Medulla oblongata (tissue), 1 donor: ENCODE measurements at regions not wholly inside any gene's neighbourhood (a gene's known extent, or its start where the extent isn't known, plus 50 kb on each side); places are given as distances from the start of the nearest gene placed in this dataset.
A peak's percentile ranks its signal among the peaks of the same experiment; 100 is the strongest.
"Not testable (repeated sequence)": the region's sequence is repeated elsewhere in the genome, so short reads cannot be mapped to it uniquely, and the experiment has no call there.

Experiments
- DNase-seq: peaks from one replicate; pipeline ENCODE4 v3.0.0-alpha.2; 2015; ENCODE audit errors: extremely low spot score

DNA sequence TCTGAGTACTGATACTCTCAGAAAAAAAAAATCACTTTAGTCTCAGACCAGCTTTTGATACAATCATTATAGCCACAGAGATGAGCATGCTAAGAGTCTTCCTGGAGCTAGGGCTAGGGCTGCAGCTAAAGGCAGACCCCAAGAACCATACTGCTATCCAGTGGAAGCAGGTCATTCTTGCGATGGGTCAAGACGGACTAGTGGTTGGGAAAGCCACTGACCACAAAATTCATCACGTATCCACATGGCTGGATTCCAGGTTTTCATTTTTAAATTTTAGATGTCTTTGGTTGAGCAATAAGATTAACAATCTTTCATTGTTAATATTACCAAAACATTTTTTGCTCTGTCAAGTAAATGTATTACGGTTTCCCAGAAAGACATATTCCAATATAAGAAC is 598.1 kb downstream of the DNAH5 start:
- DNase-seq, result no peak

DNA sequence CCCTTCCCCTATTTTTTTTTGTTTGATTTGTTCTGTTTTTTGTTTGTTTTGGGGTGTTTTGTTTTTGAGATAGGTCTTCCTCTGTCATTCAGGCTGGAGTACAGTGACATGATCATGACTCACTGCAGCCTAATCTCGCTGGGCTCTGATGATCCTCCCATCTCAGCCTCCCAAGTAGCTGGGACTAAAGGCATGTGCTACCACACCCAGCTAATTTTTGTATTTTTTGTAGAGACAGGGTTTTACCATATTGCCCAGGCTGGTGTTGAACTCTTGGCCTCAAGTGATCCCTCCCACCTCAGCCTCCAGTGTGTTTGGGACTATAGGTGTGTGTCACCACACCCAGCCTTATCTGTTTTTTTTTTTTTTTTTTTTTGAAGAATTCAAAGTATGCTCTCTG is 605.4 kb downstream of the DNAH5 start:
- no peak for DNase-seq

DNA sequence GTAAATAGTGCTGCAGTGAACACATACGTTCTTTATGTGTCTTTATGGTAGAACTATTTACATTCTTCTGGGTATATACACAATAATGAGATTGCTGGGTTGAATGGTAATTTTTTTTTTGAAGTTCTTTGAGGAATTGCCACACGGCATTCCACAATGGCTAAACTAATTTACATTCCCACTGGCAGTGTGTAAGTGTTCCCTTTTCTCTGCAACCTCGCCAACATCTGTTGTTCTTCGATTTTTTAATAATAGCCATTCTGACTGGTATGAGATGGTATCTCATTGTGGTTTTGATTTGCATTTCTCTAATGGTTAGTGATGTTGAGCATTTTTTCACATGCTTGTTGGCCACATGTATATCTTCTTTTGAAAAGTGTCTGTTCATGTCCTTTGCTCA is 609.5 kb downstream of the DNAH5 start:
- DNase-seq, result not testable (repeated sequence)

DNA sequence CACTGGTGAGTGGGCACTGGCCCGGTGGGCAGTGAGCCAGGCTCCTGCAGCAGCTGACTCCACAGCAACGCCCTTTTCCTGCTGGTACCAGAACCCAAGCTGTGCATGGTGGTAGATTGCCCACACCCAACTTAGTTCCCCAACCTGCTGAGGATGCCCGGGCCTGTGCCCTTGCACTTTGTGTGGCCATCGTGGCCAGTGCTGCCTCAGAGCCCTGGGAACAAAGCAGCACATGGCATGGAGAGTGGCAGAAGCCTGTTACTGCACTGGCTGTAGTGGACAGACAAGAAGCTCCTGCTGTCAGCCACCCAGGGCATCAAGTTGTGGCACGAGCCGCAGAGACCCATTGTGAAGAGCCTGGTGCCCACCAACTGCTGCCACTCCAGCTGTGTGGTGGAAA is 612.9 kb downstream of the DNAH5 start:
- DNase-seq, result no peak

- DNase-seq, result no peak
These were observed 616.2 kb downstream of the DNAH5 start for GRCh38 chr5:13328316-13328715.

DNA sequence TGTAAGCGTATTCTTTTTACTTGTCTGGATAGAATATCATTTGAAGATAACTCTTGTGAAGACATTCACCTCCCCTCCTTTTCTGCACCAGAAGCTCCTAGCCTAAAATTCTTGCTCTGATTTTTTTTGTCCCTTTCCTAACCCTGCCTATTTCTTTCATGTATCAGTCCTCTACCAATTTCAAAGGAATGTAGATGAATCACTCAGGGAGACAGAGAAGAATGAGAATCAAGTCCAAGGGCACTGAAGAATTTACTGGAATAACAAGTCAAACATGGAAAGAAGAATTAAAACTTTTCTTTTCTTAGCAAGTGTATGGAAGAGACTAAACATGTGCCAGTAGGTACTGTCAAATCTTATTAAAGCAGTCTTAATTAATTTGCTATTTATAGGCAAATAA is 618.7 kb downstream of the DNAH5 start:
- DNase-seq, result no peak

- no peak for DNase-seq
These were observed 621.7 kb downstream of the DNAH5 start for GRCh38 chr5:13322769-13323168.

DNA sequence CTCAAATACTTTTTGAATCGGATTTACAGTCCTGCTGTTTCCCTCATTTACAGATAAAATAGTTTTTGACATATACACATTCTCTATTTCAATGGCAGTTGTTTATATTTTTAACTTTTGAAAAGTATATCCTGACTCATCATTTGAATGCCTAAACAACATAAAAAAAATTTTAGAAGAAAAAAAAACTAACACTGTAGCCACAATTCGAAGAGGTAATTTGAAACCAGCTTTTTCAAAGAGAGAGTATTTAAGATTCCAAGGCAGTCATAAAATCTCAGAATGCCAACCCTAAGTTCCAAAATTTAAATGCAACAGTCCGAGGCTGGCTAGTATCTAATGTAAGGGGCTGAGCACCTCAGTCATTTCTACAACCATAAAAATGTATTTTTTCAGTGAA is 626.8 kb downstream of the DNAH5 start:
- no peak for DNase-seq

- no peak for DNase-seq
These were observed 628.3 kb downstream of the DNAH5 start for GRCh38 chr5:13316176-13316575.

GRCh38 chr5:13307480-13307879 is 637.0 kb downstream of the DNAH5 start:
- DNase-seq, result no peak

DNA sequence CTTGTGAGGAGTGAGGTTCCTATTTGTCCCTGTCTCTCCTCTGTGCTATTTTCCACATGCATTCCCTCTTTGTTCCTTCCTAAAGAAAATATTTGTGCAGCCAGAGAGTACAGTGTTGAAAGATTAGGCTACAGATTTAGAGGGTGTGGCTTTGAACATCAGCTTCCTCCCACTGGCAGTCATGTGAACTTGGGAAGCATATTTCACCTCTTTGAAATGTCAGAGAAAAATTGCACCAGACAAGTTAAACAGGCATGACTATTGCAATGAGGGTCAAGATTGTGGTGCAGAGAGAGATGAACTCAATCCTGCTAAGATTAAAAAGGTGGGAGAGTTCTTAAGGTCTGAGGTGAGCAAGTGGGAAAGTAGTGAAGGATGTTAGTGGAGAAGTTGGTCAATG is 641.0 kb downstream of the DNAH5 start:
- no peak for DNase-seq

- DNase-seq, result no peak
These were observed 665.7 kb downstream of the DNAH5 start for GRCh38 chr5:13278811-13279210.

- no peak for DNase-seq
These were observed 666.3 kb downstream of the DNAH5 start for GRCh38 chr5:13278148-13278547.

- no peak for DNase-seq
These were observed 668.3 kb downstream of the DNAH5 start for GRCh38 chr5:13276156-13276555.

DNA sequence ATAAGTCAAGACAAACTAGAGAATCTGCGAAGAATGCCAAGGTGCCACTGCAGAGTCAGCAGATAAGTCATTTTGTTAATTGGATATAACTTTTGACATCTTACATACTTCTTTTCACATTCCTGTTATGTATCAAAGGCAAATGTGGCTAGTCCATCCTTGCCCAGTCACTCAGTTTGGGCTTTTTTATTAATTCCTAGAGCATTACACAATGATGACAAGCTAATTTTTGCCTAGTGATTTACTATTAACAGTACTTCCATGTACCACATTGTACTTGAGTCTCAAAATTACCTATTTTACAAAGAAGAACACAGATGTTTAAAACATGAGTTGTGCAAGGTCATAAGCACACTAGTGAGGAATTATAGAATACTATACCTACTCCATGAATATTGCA is 680.8 kb downstream of the DNAH5 start:
- DNase-seq, result no peak

- DNase-seq, result no peak
These were observed 691.4 kb downstream of the DNAH5 start for GRCh38 chr5:13253111-13253510.

DNA sequence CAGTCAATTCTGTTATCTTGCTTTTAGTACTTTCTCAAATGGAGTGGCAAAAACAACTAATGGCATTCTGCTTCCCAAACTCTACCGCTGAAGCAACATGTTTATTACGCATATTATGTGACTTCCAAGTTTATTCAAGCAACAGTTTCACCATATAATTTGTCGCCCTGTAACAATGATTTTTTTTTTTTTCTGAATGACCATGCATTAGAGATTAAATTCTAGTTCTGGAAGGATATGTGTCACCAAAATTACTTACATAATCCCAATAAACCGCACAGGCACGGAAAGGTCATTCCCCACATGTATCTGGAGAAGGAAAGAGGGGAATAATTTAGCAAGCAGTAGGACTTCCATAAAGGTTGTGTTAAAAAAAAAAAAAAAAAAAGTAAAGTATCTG is 691.8 kb downstream of the DNAH5 start:
- no peak for DNase-seq

DNA sequence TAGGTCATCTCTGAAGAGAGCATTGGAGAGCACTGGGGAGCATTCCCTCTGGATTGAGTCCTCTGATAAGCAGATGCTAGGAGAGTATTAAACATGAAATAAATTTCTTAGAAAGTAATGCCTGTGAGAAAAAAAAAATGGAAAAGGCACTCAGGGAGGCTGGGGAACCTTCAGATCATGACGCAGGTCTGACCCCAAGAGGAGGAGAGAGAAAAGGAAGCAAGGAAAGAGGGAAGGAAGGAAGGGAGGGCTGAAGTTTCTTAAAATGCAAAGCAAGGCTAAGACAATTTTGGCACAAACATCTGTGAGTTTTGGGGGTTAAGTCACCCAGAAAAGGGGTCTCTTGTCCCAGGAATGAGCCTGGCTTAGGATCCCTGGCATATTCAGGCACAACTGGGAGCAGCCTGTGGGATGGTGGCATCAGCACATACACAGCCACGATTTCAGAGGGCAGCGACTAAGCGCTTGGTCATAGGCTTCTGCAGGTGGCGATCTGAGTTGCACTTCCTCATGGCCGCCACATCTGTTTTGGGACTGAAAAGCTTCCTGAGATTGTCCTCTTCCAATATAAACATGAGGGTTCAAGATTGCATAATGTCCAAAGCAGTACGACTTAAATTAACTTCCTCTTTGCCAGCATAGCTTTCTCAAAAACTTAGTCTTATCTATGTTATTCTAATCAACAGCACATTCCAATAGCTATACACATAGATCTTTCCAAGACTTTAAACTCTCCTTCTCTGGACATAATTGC is 692.7 kb downstream of the DNAH5 start:
- DNase-seq, result peak; percentile 54

- no peak for DNase-seq
These were observed 693.8 kb downstream of the DNAH5 start for GRCh38 chr5:13250464-13251291.

DNA sequence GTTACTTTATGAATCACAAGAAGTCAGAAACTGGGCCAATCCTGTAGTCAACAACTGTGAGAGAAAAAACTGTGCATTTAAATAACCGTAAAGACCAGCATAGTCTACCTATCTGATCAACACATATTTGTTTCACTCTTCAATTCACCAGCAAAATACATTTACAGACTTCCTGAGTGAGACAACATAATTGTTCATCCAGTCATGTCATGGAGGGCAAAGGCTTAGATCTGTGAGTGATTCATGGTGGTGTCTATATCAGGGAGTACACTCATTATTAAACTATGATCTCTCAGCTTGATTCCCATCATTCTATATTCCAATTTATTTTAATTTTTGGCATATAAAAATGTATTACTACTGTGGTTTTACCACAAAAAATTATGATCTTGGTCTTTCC is 694.6 kb downstream of the DNAH5 start:
- DNase-seq, result no peak

- no peak for DNase-seq
These were observed 696.2 kb downstream of the DNAH5 start for GRCh38 chr5:13248253-13248652.

DNA sequence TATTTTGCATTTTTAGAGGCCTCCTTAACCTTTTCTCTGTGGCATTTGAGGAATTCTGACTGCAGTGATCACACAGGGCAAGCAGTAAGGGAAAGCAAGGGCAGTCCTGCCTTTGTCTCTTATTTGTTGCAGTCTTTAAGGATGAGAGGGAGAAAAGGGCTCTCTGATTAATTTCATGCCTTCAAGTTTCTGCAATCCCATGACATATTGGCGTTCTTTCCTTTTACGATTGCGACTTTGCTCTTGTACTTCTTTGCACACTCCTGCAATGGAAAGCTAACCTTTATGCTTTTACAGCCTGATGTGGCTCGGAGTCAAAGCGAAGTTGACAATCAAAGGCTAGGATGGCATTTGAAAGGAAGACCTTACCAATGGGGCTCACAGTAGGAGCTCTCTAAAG is 698.4 kb downstream of the DNAH5 start:
- DNase-seq, result no peak

GRCh38 chr5:13244151-13244550 is 700.3 kb downstream of the DNAH5 start:
- DNase-seq, result no peak
